ENCODE measurements at regions not wholly inside any gene's neighbourhood (a gene's known extent, or its start where the extent isn't known, plus 50 kb on each side); places are given as distances from the start of the nearest gene placed in this dataset.

DNA sequence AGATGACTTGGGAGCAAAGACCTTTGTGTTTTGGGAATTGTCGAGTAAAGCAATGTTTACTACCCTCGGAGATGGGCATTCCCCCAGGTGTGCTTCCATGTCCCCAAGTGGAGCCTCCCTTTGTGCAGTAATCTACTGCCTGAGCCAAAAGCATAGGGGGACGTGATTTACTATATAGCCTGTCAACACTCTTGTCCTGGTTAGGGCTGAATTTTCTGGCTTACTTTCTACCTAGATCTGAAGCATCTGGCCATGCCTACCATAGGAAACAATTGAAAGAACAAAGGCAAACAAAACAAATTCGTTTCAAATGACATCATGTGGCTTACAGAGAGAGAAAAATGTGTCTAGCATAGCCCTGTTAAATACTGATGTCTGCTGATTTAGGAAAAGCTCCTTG lies 350.6 kb downstream of the SAMD5 start:
- Histone ChIP-seq H3K4me1 (ENCODE audit: insufficient read depth, low read length) (no peaks in the 10 kb centered on the region), H3K4me3 (ENCODE audit: low read length) (no peak overlapping the region), H3K27ac (ENCODE audit: low read depth in 1 of 2, low read length in 2 of 2) (no peak overlapping the region), H3K36me3 (ENCODE audit: insufficient read depth, low read length) (no peaks in the 10 kb centered on the region), H3K27me3 (ENCODE audit: control insufficient read depth in 1 of 2, insufficient read depth in 2 of 2, low read length in 2 of 2) (no peaks in the 10 kb centered on the region), H3K9me3 (ENCODE audit: control insufficient read depth in 1 of 2, insufficient read depth in 1 of 2, low read length in 2 of 2) (no peaks in the 10 kb centered on the region)
- Mint-ChIP-seq H3K27ac (no peak overlapping the region), H3K27me3 (no peaks in the 10 kb centered on the region), H3K9me3 (no peaks in the 10 kb centered on the region), H3K36me3 (ENCODE audit: low read depth) (no peaks in the 10 kb centered on the region), H3K4me3 (no peak overlapping the region), H3K4me1 (ENCODE audit: low read depth) (no peaks in the 10 kb centered on the region)
- ChIA-PET POLR2A (no interaction called here), CTCF (no interaction called here)
- TF ChIP-seq, protein P1, sequence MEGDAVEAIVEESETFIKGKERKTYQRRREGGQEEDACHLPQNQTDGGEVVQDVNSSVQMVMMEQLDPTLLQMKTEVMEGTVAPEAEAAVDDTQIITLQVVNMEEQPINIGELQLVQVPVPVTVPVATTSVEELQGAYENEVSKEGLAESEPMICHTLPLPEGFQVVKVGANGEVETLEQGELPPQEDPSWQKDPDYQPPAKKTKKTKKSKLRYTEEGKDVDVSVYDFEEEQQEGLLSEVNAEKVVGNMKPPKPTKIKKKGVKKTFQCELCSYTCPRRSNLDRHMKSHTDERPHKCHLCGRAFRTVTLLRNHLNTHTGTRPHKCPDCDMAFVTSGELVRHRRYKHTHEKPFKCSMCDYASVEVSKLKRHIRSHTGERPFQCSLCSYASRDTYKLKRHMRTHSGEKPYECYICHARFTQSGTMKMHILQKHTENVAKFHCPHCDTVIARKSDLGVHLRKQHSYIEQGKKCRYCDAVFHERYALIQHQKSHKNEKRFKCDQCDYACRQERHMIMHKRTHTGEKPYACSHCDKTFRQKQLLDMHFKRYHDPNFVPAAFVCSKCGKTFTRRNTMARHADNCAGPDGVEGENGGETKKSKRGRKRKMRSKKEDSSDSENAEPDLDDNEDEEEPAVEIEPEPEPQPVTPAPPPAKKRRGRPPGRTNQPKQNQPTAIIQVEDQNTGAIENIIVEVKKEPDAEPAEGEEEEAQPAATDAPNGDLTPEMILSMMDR (IDR thresholded peaks at IDR 0.05) = no peak
- ATAC-seq (ENCODE audit: poor library complexity) = no peak
- intact Hi-C loops (cut with DNase I, micrococcal nuclease) = no loop called here
- DNase-seq = no peak

DNA sequence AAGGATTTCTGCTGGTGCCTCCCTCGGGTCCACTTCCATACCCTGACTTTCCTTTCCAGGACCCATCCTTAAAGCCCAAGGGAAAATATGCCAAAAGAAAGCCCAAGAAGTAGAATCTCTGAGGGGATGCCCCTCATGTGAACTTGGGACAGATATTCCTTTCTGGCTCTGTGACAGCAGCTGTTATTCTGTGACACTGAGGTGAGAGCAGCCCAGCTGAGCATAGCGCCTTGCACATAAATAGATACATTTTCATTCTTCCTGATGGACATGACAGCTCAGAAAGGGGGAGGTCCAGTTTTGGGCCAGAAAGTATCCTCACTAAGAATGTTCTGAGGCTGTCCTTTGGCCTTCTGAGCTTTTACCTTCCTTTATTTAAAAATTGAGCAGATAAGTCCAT lies 353.2 kb downstream of the SAMD5 start:
- Mint-ChIP-seq H3K4me1 (ENCODE audit: low read depth) (no peaks in the 10 kb centered on the region), H3K9me3 (no peaks in the 10 kb centered on the region), H3K27me3 (no peaks in the 10 kb centered on the region), H3K27ac (no peak overlapping the region), H3K4me3 (no peak overlapping the region), H3K36me3 (ENCODE audit: low read depth) (no peaks in the 10 kb centered on the region)
- Histone ChIP-seq H3K4me3 (ENCODE audit: low read length) (no peak overlapping the region), H3K4me1 (ENCODE audit: insufficient read depth, low read length) (no peaks in the 10 kb centered on the region), H3K27ac (ENCODE audit: low read depth in 1 of 2, low read length in 2 of 2) (no peak overlapping the region), H3K27me3 (ENCODE audit: control insufficient read depth in 1 of 2, insufficient read depth in 2 of 2, low read length in 2 of 2) (no peaks in the 10 kb centered on the region), H3K36me3 (ENCODE audit: insufficient read depth, low read length) (no peaks in the 10 kb centered on the region), H3K9me3 (ENCODE audit: control insufficient read depth in 1 of 2, insufficient read depth in 1 of 2, low read length in 2 of 2) (no peaks in the 10 kb centered on the region)
- TF ChIP-seq, protein P1 (IDR thresholded peaks at IDR 0.05) = no peak
- ChIA-PET CTCF (no interaction called here), POLR2A (no interaction called here)
- ATAC-seq (ENCODE audit: poor library complexity) (no peak), DNase-seq (no peak)
- intact Hi-C loops (cut with DNase I, micrococcal nuclease) = no loop called here

DNA sequence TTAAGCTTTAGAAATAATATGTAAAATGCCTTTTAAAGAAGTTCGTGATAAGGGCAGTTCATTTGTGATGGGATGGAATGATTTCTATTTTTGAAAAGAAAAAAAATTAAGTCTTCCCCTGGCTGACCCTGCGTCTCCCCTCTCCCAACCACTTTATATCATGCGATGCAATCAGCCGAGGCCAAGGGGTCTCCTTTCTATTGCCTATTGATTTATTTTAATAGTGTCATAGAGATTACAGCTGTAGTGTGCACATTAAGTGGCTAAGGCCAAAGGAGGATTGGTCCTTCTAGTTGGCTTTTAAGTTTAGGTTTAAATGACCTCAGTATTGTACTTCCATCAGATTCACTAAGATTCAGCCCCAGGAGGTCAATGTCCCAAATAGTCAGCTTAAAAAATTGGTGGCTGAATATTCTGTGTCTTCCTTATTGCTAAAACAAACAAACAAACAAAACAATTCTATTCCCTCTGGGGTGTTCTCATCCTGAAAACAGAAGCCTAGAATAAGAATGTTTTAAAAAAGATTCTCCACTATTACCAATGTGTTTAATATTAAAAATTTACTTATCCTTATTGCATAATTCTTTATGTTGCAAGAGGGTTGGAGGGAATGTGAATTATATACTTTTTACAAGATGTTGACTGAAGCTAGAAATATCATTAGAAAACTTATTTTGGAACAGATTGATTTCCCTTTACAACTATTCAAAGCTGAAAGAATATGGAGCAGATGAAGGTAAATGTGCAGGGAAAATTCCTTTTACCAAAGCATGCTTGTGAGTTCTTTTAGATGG lies 359.1 kb downstream of the SAMD5 start:
- H3K9me3 Mint-ChIP-seq = no peaks in the 10 kb centered on the region
- Histone ChIP-seq H3K27me3 (ENCODE audit: control insufficient read depth in 1 of 2, insufficient read depth in 2 of 2, low read length in 2 of 2) (no peaks in the 10 kb centered on the region), H3K9me3 (ENCODE audit: control insufficient read depth in 1 of 2, insufficient read depth in 1 of 2, low read length in 2 of 2) (no peaks in the 10 kb centered on the region), H3K4me3 (ENCODE audit: low read length) (no peak overlapping the region), H3K27ac (ENCODE audit: low read depth in 1 of 2, low read length in 2 of 2) (no peak overlapping the region), H3K4me1 (ENCODE audit: insufficient read depth, low read length) (no peaks in the 10 kb centered on the region), H3K36me3 (ENCODE audit: insufficient read depth, low read length) (no peaks in the 10 kb centered on the region)
- no peak for ATAC-seq (ENCODE audit: poor library complexity)
- H3K27ac Mint-ChIP-seq = no peak overlapping the region
- no peak overlapping the region for H3K4me3 Mint-ChIP-seq
- ChIA-PET CTCF (no interaction called here), POLR2A (no interaction called here)
- no peaks in the 10 kb centered on the region for H3K36me3 Mint-ChIP-seq (ENCODE audit: low read depth)
- no peaks in the 10 kb centered on the region for H3K27me3 Mint-ChIP-seq
- TF ChIP-seq, protein P1 (IDR thresholded peaks at IDR 0.05) = no peak
- intact Hi-C loops (cut with DNase I, micrococcal nuclease) = no loop called here
- no peak for DNase-seq
- H3K4me1 Mint-ChIP-seq (ENCODE audit: low read depth) = no peaks in the 10 kb centered on the region

All from CD4-positive, alpha-beta T cell (primary cell).